Lung (tissue), 11 donors: ENCODE measurements at regions not wholly inside any gene's neighbourhood (a gene's known extent, or its start where the extent isn't known, plus 50 kb on each side); places are given as distances from the start of the nearest gene placed in this dataset.

ENCODE experiments used
- ATAC-seq: fragments of 200-7000 bp; cut with Tn5 transposase; one replicate; pipeline ENCODE4 v1.9.1; 2020; ENCODE audit warnings: moderate number of reproducible peaks; ENCODE audit not compliant: insufficient read depth, low FRiP score
- DNase-seq, 3 donors: peaks; one replicate each; pipeline ENCODE4 v3.0.0-alpha.2; 2013 to 2017
- H3K27ac ChIP-seq, 2 donors: one replicate each; pipeline ENCODE4 v1.5.1; 2013; ENCODE audit warnings: mild to moderate bottlenecking in 2 of 2, moderate library complexity in 2 of 2, control low read depth in 1 of 2, inconsistent platforms in 1 of 2, low read depth in 1 of 2, low read length in 1 of 2
- H3K27me3 ChIP-seq, 3 donors: one replicate each; pipeline ENCODE4 v1.5.1; 2013; ENCODE audit warnings: low read length in 2 of 3; ENCODE audit not compliant: control insufficient read depth in 3 of 3, insufficient read depth in 3 of 3
- H3K36me3 ChIP-seq, 4 donors: one replicate each; pipeline ENCODE4 v1.5.1; 2013; ENCODE audit warnings: low read length in 4 of 4, mild to moderate bottlenecking in 1 of 4, moderate library complexity in 1 of 4; ENCODE audit not compliant: control insufficient read depth in 4 of 4, insufficient read depth in 4 of 4
- H3K4me1 ChIP-seq, 5 donors: one replicate each; pipeline ENCODE4 v1.5.1; 2013; ENCODE audit warnings: low read length in 5 of 5, mild to moderate bottlenecking in 2 of 5, moderate library complexity in 1 of 5; ENCODE audit not compliant: control insufficient read depth in 5 of 5, insufficient read depth in 5 of 5
- H3K4me3 ChIP-seq: one replicate; pipeline ENCODE4 v1.5.1; 2013; ENCODE audit warnings: mild to moderate bottlenecking, control low read depth, moderate library complexity
- H3K9ac ChIP-seq, 2 donors: one replicate each; pipeline ENCODE4 v1.5.1; 2013; ENCODE audit warnings: low read length in 2 of 2, control low read depth in 1 of 2; ENCODE audit not compliant: insufficient read depth in 1 of 2
- H3K9me3 ChIP-seq, 4 donors: one replicate each; pipeline ENCODE4 v1.5.1; 2013; ENCODE audit warnings: low read length in 3 of 4, mild to moderate bottlenecking in 1 of 4, moderate library complexity in 1 of 4; ENCODE audit not compliant: control insufficient read depth in 4 of 4, insufficient read depth in 3 of 4
- CTCF ChIP-seq: IDR thresholded peaks from 2 replicates; pipeline ENCODE4 v1.5.1; 2012; ENCODE audit warnings: mild to moderate bottlenecking; ENCODE audit errors: control extremely low read depth, extremely low read depth
- WGBS, 2 donors: extraction: QIAGEN DNeasy Blood & Tissue Kit; methylation state at CpG; one replicate each; pipeline ENCODE4 v1.1.7; 2013; 5-methylcytosine and 5-hydroxymethylcytosine counted together
- donor health status: control.
- donor health status: control.
- donor health status: Bipolar disorder and iron deficiency.
- donor health status: healthy.
- donor health status: DM: yes; HTN: yes; CAD: no.

GRCh38 chr6:142631517-142632385 is 313.2 kb downstream of the HIVEP2 start:
- no peaks in the 10 kb centered on the region for H3K4me1 ChIP-seq
- no peaks in the 10 kb centered on the region for H3K9me3 ChIP-seq
- WGBS, 2 donors, result 70 to 75% methylated on average over 2 of the region's 2 CpGs
- no peaks in the 10 kb centered on the region for H3K36me3 ChIP-seq
- H3K4me3 ChIP-seq, result no peak overlapping the region
- DNase-seq (no peak), ATAC-seq (no peak)
- TF ChIP-seq CTCF, result no peak
- H3K27me3 ChIP-seq, result no peaks in the 10 kb centered on the region
- no peak overlapping the region for H3K27ac ChIP-seq
- no peak overlapping the region for H3K9ac ChIP-seq

- H3K27ac ChIP-seq, result no peak overlapping the region
- ATAC-seq (no peak), DNase-seq (no peak)
- H3K27me3 ChIP-seq, result no peaks in the 10 kb centered on the region
- no peaks in the 10 kb centered on the region for H3K4me1 ChIP-seq
- no peaks in the 10 kb centered on the region for H3K9me3 ChIP-seq
- no peak for TF ChIP-seq CTCF
- no peaks in the 10 kb centered on the region for H3K36me3 ChIP-seq
- H3K9ac ChIP-seq, result no peak overlapping the region
- no peak overlapping the region for H3K4me3 ChIP-seq
These were observed 311.7 kb downstream of the HIVEP2 start for GRCh38 chr6:142633317-142633716.

- Histone ChIP-seq H3K9me3 (no peaks in the 10 kb centered on the region), H3K9ac (no peak overlapping the region), H3K27ac (no peak overlapping the region), H3K4me1 (no peaks in the 10 kb centered on the region), H3K36me3 (no peaks in the 10 kb centered on the region), H3K27me3 (no peaks in the 10 kb centered on the region), H3K4me3 (no peak overlapping the region)
- no peak for ATAC-seq
- 93 to 96% methylated on average over 1 of the region's 1 CpG for WGBS, 2 donors
- no peak for DNase-seq
- no peak for TF ChIP-seq CTCF
These were observed 309.8 kb downstream of the HIVEP2 start for GRCh38 chr6:142635130-142635529.
